ENCODE measurements at regions not wholly inside any gene's neighbourhood (a gene's known extent, or its start where the extent isn't known, plus 50 kb on each side); places are given as distances from the start of the nearest gene placed in this dataset.

DNA sequence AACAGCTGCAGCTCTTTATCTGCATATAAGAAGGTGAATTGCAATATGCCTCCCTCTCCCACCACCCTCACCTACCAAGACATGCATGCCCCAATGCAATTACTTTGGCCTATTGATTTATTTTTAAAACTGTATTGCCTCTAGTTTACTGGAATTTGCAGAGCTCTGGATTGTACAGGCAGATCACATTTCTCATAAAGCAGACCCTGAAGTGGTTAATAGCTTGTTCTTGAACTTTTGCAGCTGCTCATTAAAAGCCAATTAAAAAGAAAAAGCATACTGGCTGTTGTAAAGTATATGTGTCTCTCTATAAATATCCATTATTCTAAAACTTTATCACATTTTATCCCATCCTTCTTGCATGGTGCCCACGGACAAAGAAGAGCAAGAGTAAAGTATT is 221.5 kb upstream of the TOPAZ1 start:
- no peak for DNase-seq (ENCODE audit: low read depth in 2 of 2)

GRCh38 chr3:44021651-44022594 is 219.8 kb upstream of the TOPAZ1 start:
- DNase-seq (ENCODE audit: low read depth in 2 of 2) = no peak

DNA sequence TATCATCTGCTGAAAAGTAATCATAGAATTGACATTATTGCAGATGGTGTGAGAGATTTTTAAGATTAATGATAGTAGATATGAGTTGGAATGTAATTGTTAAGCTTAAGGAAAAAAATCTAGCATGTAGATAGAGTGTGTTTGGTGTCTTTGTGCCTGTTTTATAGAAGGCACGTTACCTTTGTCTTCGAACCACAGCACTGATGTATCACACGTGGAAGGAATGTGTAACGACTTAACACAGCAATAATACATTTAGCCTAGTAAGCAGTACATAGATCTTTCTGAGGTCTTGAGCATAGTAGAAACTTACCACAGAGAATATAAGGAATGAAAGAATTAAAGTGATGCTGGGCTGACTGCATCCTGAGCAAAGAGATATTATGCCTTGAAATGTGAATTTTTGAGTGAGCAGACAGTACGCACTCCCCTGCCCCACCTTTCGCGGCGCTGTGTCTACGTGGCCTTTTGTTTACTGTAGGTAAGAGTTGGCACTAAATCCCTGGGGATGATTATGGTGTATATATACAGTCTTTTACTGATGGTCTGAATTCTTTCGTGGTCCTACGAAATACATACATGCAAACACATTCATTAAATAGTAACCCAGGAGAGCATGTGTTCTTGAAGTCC is 217.6 kb upstream of the TOPAZ1 start:
- no peak for DNase-seq (ENCODE audit: low read depth in 2 of 2)

DNA sequence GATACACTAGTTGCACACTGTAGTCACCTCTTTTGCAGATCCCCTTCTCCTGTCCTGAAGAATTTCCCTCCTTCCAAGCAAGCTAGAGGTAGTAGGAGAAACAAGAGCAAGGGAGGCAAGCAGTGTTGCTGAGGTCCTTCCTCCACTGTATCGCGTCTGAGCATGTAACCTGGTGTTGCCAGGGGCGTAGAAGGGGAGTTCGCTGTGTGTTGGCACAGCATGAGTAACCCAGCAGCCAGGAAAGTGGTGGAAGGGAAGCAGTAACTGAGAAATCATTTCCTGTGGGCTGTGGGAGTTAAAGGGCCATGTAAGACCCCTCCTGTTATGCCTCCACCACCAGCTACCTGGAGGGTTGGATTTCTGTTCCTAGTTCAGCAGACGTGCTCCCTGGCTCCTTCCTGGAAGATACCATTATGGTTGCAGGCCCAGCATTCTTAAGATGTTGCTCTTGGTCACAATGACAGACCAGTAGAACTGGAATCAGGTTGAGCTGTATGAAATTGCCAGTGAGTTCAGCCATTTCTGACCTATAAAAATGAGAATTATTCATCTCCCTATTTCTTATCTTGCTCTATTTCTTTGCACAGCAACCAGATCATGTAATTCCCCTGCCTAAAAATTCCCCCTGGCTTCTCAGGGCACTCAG is 215.3 kb upstream of the TOPAZ1 start:
- DNase-seq (ENCODE audit: low read depth in 2 of 2) = no peak

DNA sequence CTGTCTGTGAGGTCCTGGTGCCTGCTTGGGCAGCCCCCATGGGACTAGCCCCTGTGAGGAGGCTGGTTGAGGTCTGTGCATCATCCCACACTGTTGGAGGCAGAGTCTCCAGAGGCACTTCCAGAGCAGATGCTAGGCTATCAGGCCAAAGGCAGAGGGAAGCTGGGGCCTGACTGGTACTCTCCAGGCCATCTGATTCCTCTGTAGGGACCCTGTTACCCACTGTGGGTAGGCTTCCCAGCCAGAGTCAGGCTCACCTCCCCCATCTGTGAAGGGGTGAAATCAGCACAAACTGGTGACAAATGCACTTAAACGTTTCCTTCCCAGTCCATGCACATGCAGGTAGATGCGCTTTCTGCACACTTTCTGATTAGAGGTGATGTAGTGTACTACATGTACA is 212.6 kb upstream of the TOPAZ1 start:
- DNase-seq (ENCODE audit: low read depth in 2 of 2) = no peak

GRCh38 chr3:44030285-44030684 is 211.4 kb upstream of the TOPAZ1 start:
- DNase-seq (ENCODE audit: low read depth in 2 of 2) = no peak

- DNase-seq (ENCODE audit: low read depth in 2 of 2) = no peak
Measured at GRCh38 chr3:44030687-44031305, 210.9 kb upstream of the TOPAZ1 start.

DNA sequence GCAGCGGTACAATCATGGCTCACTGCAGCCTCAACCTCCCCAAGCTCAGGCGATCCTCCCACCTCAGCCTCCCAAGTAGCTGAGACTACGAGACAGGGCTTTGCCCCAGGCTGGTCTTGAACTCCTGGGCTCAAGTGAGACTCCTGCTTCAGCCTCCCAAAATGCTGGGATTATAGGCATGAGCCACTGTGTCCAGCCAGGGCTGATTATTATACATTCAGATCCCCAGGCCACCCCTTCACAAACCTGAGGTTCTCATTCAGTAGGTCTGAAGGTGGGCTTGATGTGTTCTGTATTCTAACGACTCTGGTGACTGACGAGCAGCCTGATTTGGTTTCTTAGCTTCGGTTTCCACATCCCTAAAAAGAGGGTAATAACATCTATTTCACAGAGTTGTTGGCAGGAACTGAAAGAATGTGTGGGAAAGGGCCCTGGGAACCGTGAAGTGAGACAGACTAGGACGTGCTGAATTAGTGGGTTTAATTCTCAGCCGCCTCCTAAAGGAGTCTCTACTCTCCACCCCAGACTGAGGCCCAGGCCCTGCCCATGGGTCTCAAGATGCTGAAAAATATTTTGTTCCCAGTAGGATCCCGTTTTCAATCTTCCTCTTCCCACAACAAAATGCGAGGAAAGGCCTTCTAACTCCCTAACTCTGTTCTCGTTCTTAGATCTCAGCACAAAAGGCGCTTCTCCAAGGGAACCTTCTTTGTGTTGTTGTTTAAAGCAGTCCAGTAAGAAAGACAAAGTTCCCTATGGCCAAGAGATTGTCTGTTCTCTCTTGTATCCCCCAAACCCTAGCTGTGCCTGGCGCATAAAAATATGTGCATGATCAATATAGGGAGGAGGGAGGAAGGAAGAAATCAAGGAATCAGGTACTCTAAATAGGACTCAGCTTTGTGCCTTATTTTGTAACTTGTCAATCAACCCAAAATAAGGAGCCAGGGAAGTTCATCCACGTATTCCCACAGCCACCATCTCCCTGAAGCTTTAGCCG is 210.0 kb upstream of the TOPAZ1 start:
- no peak for DNase-seq (ENCODE audit: low read depth in 2 of 2)

GRCh38 chr3:44032487-44032886 is 209.2 kb upstream of the TOPAZ1 start:
- DNase-seq (ENCODE audit: low read depth in 2 of 2) = no peak

DNA sequence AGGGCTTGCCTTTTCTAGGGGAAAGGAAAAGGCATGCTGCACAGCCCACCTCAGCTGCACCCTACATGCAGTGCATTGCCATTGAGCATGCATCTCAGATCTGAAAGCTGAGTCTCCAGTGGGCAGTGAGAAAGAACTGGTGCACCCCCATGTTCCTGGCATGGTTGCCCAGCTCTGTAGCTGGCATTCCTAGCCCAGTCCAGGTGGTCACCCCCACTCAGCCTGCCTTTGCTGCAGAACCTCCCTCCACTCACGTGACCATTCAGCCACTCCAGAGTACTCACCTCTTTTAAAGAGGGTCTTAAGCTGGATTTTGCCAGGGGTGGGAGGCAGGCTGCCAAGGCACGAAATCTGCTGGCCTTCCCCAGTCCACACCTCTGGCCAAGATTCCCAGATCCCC is 208.6 kb upstream of the TOPAZ1 start:
- no peak for DNase-seq (ENCODE audit: low read depth in 2 of 2)

DNA sequence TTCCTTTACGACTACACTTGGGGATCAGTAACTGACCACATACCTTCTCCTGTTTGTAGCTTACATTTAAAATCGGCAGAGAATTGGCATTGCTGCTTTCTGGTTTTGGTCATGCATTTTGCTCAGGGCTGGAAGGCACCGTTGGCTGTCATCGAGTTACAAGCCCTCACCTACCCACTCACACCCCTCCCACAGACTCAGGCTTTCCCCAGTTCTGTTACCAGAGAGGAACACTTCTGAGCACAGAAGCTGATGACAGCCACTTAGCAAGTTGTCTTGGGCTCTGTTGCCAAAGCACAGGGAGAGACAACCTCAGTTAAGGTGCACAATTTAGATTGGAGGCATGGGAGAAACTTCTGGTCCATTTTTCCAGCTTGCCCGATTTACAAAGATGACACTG is 204.8 kb upstream of the TOPAZ1 start:
- DNase-seq (ENCODE audit: low read depth in 2 of 2) = no peak

GRCh38 chr3:44039006-44039405 is 202.7 kb upstream of the TOPAZ1 start:
- no peak for DNase-seq (ENCODE audit: low read depth in 2 of 2)

GRCh38 chr3:44041726-44042125 is 200.0 kb upstream of the TOPAZ1 start:
- no peak for DNase-seq (ENCODE audit: low read depth in 2 of 2)

GRCh38 chr3:44042772-44043171 is 198.9 kb upstream of the TOPAZ1 start:
- DNase-seq (ENCODE audit: low read depth in 2 of 2) = no peak

DNA sequence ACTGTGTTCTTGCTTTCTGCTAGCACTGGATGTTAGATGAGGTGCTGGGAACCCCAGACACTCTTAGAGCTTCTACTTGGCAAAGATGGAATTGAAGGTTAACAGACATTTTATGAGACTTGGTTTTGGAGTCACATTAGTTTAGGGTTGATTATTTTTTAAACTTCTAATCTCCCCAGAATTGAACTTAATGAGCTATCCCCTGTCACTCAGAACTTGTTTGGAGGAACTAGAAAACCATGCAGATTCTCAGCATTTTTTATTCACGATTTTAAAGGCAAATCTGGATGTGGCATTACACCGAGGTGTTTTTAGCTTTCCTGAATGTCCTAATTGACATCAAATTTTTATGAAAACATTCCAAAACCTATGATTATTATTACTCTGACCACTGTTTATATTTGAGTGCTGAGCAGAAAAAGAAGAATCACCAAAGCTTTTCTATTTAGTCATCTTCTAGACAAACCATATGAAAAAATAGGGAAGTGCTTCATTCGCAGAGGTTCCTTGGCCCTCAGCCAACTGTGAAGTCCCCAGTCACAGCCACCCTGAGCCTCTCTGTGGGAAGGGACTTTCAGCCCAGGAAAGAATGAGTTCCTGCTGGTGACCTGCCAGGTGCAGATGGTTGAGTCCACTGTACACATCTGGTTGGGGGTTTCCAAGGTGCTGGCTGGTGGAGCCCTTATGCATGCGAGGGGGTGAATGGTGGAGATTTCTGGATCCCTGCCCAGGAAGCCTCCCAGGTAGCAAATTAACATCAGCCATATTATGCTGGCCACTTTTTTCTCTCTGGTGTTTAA is 196.0 kb upstream of the TOPAZ1 start:
- no peak for DNase-seq (ENCODE audit: low read depth in 2 of 2)

GRCh38 chr3:44047796-44048195 is 193.9 kb upstream of the TOPAZ1 start:
- no peak for DNase-seq (ENCODE audit: low read depth in 2 of 2)

GRCh38 chr3:44048196-44048924 is 193.3 kb upstream of the TOPAZ1 start:
- DNase-seq (ENCODE audit: low read depth in 2 of 2) = no peak

- DNase-seq (ENCODE audit: low read depth in 2 of 2) = no peak
Measured at GRCh38 chr3:44048949-44049348, 192.7 kb upstream of the TOPAZ1 start.

- DNase-seq (ENCODE audit: low read depth in 2 of 2) = no peak
Measured at GRCh38 chr3:44050101-44050500, 191.6 kb upstream of the TOPAZ1 start.

GRCh38 chr3:44050867-44051266 is 190.8 kb upstream of the TOPAZ1 start:
- DNase-seq (ENCODE audit: low read depth in 2 of 2) = no peak
